Naive thymus-derived CD4-positive, alpha-beta T cell (primary cell): ENCODE measurements at regions not wholly inside any gene's neighbourhood (a gene's known extent, or its start where the extent isn't known, plus 50 kb on each side); places are given as distances from the start of the nearest gene placed in this dataset.

ENCODE experiments used
- ATAC-seq: fragments of 150-1000 bp; cut with Tn5 transposase; 2 replicates; pipeline ENCODE4 v1.10.0; 2021; ENCODE audit warnings: mild to moderate bottlenecking, moderate library complexity
- CTCF ChIA-PET: fragments of 350-600 bp; sonication (Branson Sonifier 250); formaldehyde crosslinking; loops from one replicate; lab custom pipeline; 2021; ENCODE audit warnings: antibody characterized with exemption; lab: Charles Lee
- POLR2A ChIA-PET: fragments of 350-600 bp; sonication (Branson Sonifier 250); formaldehyde crosslinking; loops from one replicate; lab custom pipeline; 2021; ENCODE audit warnings: antibody characterized with exemption, inconsistent platforms; lab: Charles Lee
- DNase-seq, 9 donors: peaks; one replicate each; pipeline versions ENCODE4 v3.0.0 to v3.0.0-alpha.2; 2020 to 2022; ENCODE audit warnings: mixed read lengths in 1 of 9
- H3K27ac ChIP-seq: one replicate; pipeline ENCODE4 v1.7.0; 2013; ENCODE audit warnings: mild to moderate bottlenecking, low read depth, low read length, moderate library complexity
- H3K27me3 ChIP-seq, 2 donors: one replicate each; pipeline ENCODE4 v1.7.0; 2013; ENCODE audit warnings: low read length in 2 of 2, mild to moderate bottlenecking in 2 of 2, moderate library complexity in 2 of 2; ENCODE audit not compliant: control insufficient read depth in 2 of 2, insufficient read depth in 2 of 2
- H3K36me3 ChIP-seq, 3 experiments: 1 replicate in 2 of 3; 2 replicates in 1 of 3; pipeline ENCODE4 v1.7.0; 2013; ENCODE audit warnings: low read length in 3 of 3, mild to moderate bottlenecking in 3 of 3, moderate library complexity in 1 of 3; ENCODE audit not compliant: insufficient read depth in 3 of 3, control insufficient read depth in 2 of 3
- H3K4me1 ChIP-seq, 2 donors: one replicate each; pipeline ENCODE4 v1.7.0; 2013; ENCODE audit warnings: low read length in 2 of 2, mild to moderate bottlenecking in 2 of 2, moderate library complexity in 1 of 2; ENCODE audit not compliant: control insufficient read depth in 2 of 2, insufficient read depth in 2 of 2
- H3K4me3 ChIP-seq: 2 replicates; pipeline ENCODE4 v1.7.0; 2013; ENCODE audit warnings: mild to moderate bottlenecking, low read length
- H3K9me3 ChIP-seq, 3 experiments: 1 replicate in 2 of 3; 2 replicates in 1 of 3; pipeline ENCODE4 v1.7.0; 2013; ENCODE audit warnings: low read length in 3 of 3; ENCODE audit not compliant: control insufficient read depth in 2 of 3
- H3K27ac Mint-ChIP-seq, 9 donors: one replicate each; pipeline ENCODE4 v1.8.0; 2020 to 2022; ENCODE audit warnings: mixed read lengths in 9 of 9, mild to moderate bottlenecking in 8 of 9, moderate library complexity in 5 of 9, inconsistent platforms in 2 of 9
- H3K27me3 Mint-ChIP-seq, 5 donors: one replicate each; pipeline ENCODE4 v1.8.0; 2021 to 2022; ENCODE audit warnings: mixed read lengths in 5 of 5, mild to moderate bottlenecking in 1 of 5
- H3K36me3 Mint-ChIP-seq, 5 donors: one replicate each; pipeline ENCODE4 v1.8.0; 2020 to 2022; ENCODE audit warnings: mixed read lengths in 5 of 5, mild to moderate bottlenecking in 3 of 5, inconsistent platforms in 1 of 5
- H3K4me1 Mint-ChIP-seq, 7 donors: one replicate each; pipeline ENCODE4 v1.8.0; 2020 to 2022; ENCODE audit warnings: mixed read lengths in 7 of 7, mild to moderate bottlenecking in 3 of 7, inconsistent platforms in 1 of 7
- H3K4me3 Mint-ChIP-seq, 10 donors: one replicate each; pipeline ENCODE4 v1.8.0; 2020 to 2022; ENCODE audit warnings: mild to moderate bottlenecking in 10 of 10, mixed read lengths in 10 of 10, moderate library complexity in 6 of 10, inconsistent platforms in 2 of 10
- H3K9me3 Mint-ChIP-seq, 11 donors: one replicate each; pipeline ENCODE4 v1.8.0; 2020 to 2022; ENCODE audit warnings: mixed read lengths in 11 of 11, mild to moderate bottlenecking in 4 of 11, inconsistent platforms in 1 of 11, moderate library complexity in 1 of 11
- intact Hi-C, 2 donors: fragments of 100-400 bp; cut with micrococcal nuclease; formaldehyde crosslinking; loops; one replicate each; pipeline ENCODE4 v1.15.1; 2023

GRCh38 chr2:167451496-167452289, 563.4 kb downstream of the XIRP2 start:
- Mint-ChIP-seq H3K27me3 (peaks cover 0 to 9% (median 0%) of the 10 kb centered on the region in 5 donors), H3K9me3 (peaks cover 2 to 58% (median 18%) of the 10 kb centered on the region in 11 donors), H3K36me3 (peaks cover 0 to 4% (median 0%) of the 10 kb centered on the region in 5 donors), H3K4me1 (no peaks in the 10 kb centered on the region), H3K4me3 (no peak overlapping the region), H3K27ac (no peak overlapping the region)
- ATAC-seq (no peak), DNase-seq (no peak)
- Histone ChIP-seq H3K36me3 (no peaks in the 10 kb centered on the region), H3K27me3 (no peaks in the 10 kb centered on the region), H3K4me3 (no peak overlapping the region), H3K27ac (no peak overlapping the region), H3K9me3 (no peaks in the 10 kb centered on the region), H3K4me1 (no peaks in the 10 kb centered on the region)
- ChIA-PET POLR2A (no interaction called here), CTCF (no interaction called here)
- intact Hi-C loops = no loop called here

DNA sequence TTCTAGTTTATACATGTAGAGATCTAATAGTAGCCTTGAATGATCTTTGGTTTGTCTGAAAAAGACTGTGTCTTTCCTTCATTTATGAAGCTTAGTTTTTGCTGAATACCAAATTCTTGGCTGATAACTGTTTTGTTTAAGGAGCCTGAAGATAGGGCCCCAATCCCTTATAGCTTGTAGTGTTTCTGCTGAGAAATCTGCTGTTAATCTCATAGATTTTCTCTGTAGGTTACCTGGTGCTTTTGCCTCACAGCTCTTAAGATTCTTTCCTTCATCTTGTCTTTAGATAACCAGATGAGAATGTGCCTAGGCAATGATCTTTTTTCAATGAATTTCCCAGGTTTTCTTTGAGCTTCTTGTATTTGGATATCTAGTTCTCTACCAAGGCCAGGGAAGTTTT, 562.1 kb downstream of the XIRP2 start:
- H3K27me3 Mint-ChIP-seq = peaks cover 0 to 9% (median 0%) of the 10 kb centered on the region in 5 donors
- H3K4me1 Mint-ChIP-seq = no peaks in the 10 kb centered on the region
- intact Hi-C loops = no loop called here
- H3K36me3 Mint-ChIP-seq = peaks cover 0 to 4% (median 0%) of the 10 kb centered on the region in 5 donors
- Histone ChIP-seq H3K9me3 (no peaks in the 10 kb centered on the region), H3K27ac (no peak overlapping the region), H3K4me3 (no peak overlapping the region), H3K27me3 (no peaks in the 10 kb centered on the region), H3K4me1 (no peaks in the 10 kb centered on the region), H3K36me3 (no peaks in the 10 kb centered on the region)
- ATAC-seq (no peak), DNase-seq (no peak)
- POLR2A ChIA-PET = no interaction called here
- CTCF ChIA-PET = no interaction called here
- peaks cover 2 to 59% (median 19%) of the 10 kb centered on the region in 11 donors for H3K9me3 Mint-ChIP-seq
- no peak overlapping the region for H3K27ac Mint-ChIP-seq
- no peak overlapping the region for H3K4me3 Mint-ChIP-seq

GRCh38 chr2:167440382-167440781, 552.1 kb downstream of the XIRP2 start:
- no peak for ATAC-seq
- Mint-ChIP-seq H3K4me1 (no peaks in the 10 kb centered on the region), H3K4me3 (no peak overlapping the region), H3K9me3 (peaks cover 0 to 18% (median 2%) of the 10 kb centered on the region in 11 donors), H3K27ac (no peak overlapping the region), H3K27me3 (no peaks in the 10 kb centered on the region), H3K36me3 (no peaks in the 10 kb centered on the region)
- no peaks in the 10 kb centered on the region for H3K9me3 ChIP-seq
- DNase-seq = no peak
- H3K27me3 ChIP-seq = no peaks in the 10 kb centered on the region
- ChIA-PET CTCF (no interaction called here), POLR2A (no interaction called here)
- intact Hi-C loops = no loop called here
- no peaks in the 10 kb centered on the region for H3K36me3 ChIP-seq
- H3K27ac ChIP-seq = no peak overlapping the region
- H3K4me3 ChIP-seq = no peak overlapping the region
- no peaks in the 10 kb centered on the region for H3K4me1 ChIP-seq

DNA sequence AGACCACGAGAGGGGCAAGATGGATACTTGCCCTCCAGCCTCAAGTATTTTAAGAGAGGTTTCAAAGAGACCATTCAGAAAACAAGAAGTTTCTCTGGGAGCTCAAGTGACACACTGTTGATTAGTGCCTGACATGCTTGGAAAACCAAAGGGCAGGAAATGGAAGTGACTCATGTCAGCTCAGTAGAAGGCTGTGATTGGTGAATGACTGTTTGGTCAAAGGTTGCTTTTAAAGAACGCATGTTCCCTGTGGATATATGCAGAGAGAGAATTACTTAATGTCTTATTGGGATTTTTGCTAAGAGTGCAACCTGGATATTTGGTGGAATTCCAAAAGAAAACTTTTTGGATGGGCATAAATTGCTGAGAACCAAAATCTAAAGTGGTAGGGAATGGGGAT, 549.9 kb downstream of the XIRP2 start:
- H3K9me3 ChIP-seq = no peaks in the 10 kb centered on the region
- H3K36me3 ChIP-seq = no peaks in the 10 kb centered on the region
- Mint-ChIP-seq H3K4me1 (no peaks in the 10 kb centered on the region), H3K9me3 (peaks cover 0 to 10% (median 2%) of the 10 kb centered on the region in 11 donors), H3K27me3 (no peaks in the 10 kb centered on the region), H3K36me3 (no peaks in the 10 kb centered on the region), H3K4me3 (no peak overlapping the region), H3K27ac (no peak overlapping the region)
- no peaks in the 10 kb centered on the region for H3K4me1 ChIP-seq
- intact Hi-C loops = no loop called here
- no peak overlapping the region for H3K27ac ChIP-seq
- no peak for ATAC-seq
- H3K4me3 ChIP-seq = no peak overlapping the region
- ChIA-PET CTCF (no interaction called here), POLR2A (no interaction called here)
- no peaks in the 10 kb centered on the region for H3K27me3 ChIP-seq
- no peak for DNase-seq

GRCh38 chr2:167431949-167432348, 543.7 kb downstream of the XIRP2 start:
- no peaks in the 10 kb centered on the region for H3K36me3 ChIP-seq
- Mint-ChIP-seq H3K4me3 (no peak overlapping the region), H3K4me1 (no peaks in the 10 kb centered on the region), H3K27ac (no peak overlapping the region), H3K36me3 (peaks cover 0 to 3% (median 0%) of the 10 kb centered on the region in 5 donors), H3K27me3 (peaks cover 0 to 4% (median 0%) of the 10 kb centered on the region in 5 donors), H3K9me3 (peaks cover 0 to 21% (median 3%) of the 10 kb centered on the region in 11 donors)
- no peak overlapping the region for H3K27ac ChIP-seq
- H3K27me3 ChIP-seq = no peaks in the 10 kb centered on the region
- H3K4me1 ChIP-seq = no peaks in the 10 kb centered on the region
- intact Hi-C loops = no loop called here
- ChIA-PET CTCF (no interaction called here), POLR2A (no interaction called here)
- no peak overlapping the region for H3K4me3 ChIP-seq
- DNase-seq = no peak
- no peak for ATAC-seq
- H3K9me3 ChIP-seq = no peaks in the 10 kb centered on the region

- Mint-ChIP-seq H3K9me3 (peaks cover 0 to 17% (median 1%) of the 10 kb centered on the region in 11 donors), H3K36me3 (peaks cover 0 to 3% (median 0%) of the 10 kb centered on the region in 5 donors), H3K4me1 (no peaks in the 10 kb centered on the region), H3K27ac (no peak overlapping the region), H3K4me3 (no peak overlapping the region), H3K27me3 (peaks cover 0 to 4% (median 0%) of the 10 kb centered on the region in 5 donors)
- Histone ChIP-seq H3K27ac (no peak overlapping the region), H3K27me3 (no peaks in the 10 kb centered on the region), H3K36me3 (no peaks in the 10 kb centered on the region), H3K4me3 (no peak overlapping the region), H3K4me1 (no peaks in the 10 kb centered on the region), H3K9me3 (no peaks in the 10 kb centered on the region)
- ChIA-PET CTCF (no interaction called here), POLR2A (no interaction called here)
- DNase-seq (no peak), ATAC-seq (no peak)
- intact Hi-C loops = no loop called here
Observed at GRCh38 chr2:167430447-167430846, 542.2 kb downstream of the XIRP2 start.
